ENCODE measurements at regions not wholly inside any gene's neighbourhood (a gene's known extent, or its start where the extent isn't known, plus 50 kb on each side); places are given as distances from the start of the nearest gene placed in this dataset.
"Not testable (repeated sequence)": the region's sequence is repeated elsewhere in the genome, so short reads cannot be mapped to it uniquely, and the experiment has no call there.

GRCh38 chr5:163913548-163913947 is 408.1 kb downstream of the MAT2B start:
- no peak overlapping the region for H3K4me3 ChIP-seq
- no peaks in the 10 kb centered on the region for H3K9me3 ChIP-seq (ENCODE audit: low read depth, low read length)
- H3K36me3 ChIP-seq (ENCODE audit: insufficient read depth, low read length), result no peaks in the 10 kb centered on the region
- TF ChIP-seq EZH2 (IDR thresholded peaks at IDR 0.05) (no peak), FOXP2 (optimal IDR thresholded peaks at IDR 0.05; ENCODE audit: control extremely low read depth, extremely low read length, insufficient read depth) (no peak), POLR2AphosphoS5 (IDR thresholded peaks at IDR 0.05; ENCODE audit: borderline replicate concordance, low read depth, low read length) (no peak)
- no peak overlapping the region for H3K9ac ChIP-seq (ENCODE audit: insufficient read length)
- DNase-seq (ENCODE audit: low read depth, low spot score), result no peak
- H3K27ac ChIP-seq, result no peak overlapping the region

GRCh38 chr5:163914910-163915309 is 409.5 kb downstream of the MAT2B start:
- Histone ChIP-seq H3K9ac (ENCODE audit: insufficient read length) (no peak overlapping the region), H3K27ac (no peak overlapping the region), H3K36me3 (ENCODE audit: insufficient read depth, low read length) (no peaks in the 10 kb centered on the region), H3K4me3 (no peak overlapping the region), H3K9me3 (ENCODE audit: low read depth, low read length) (no peaks in the 10 kb centered on the region)
- no peak for DNase-seq (ENCODE audit: low read depth, low spot score)
- TF ChIP-seq FOXP2 (optimal IDR thresholded peaks at IDR 0.05; ENCODE audit: control extremely low read depth, extremely low read length, insufficient read depth) (no peak), POLR2AphosphoS5 (IDR thresholded peaks at IDR 0.05; ENCODE audit: borderline replicate concordance, low read depth, low read length) (no peak), EZH2 (IDR thresholded peaks at IDR 0.05) (no peak)

GRCh38 chr5:163915481-163915961 is 410.1 kb downstream of the MAT2B start:
- DNase-seq (ENCODE audit: low read depth, low spot score), result no peak
- TF ChIP-seq EZH2 (IDR thresholded peaks at IDR 0.05) (no peak), FOXP2 (optimal IDR thresholded peaks at IDR 0.05; ENCODE audit: control extremely low read depth, extremely low read length, insufficient read depth) (no peak), POLR2AphosphoS5 (IDR thresholded peaks at IDR 0.05; ENCODE audit: borderline replicate concordance, low read depth, low read length) (no peak)
- no peak overlapping the region for H3K4me3 ChIP-seq
- no peaks in the 10 kb centered on the region for H3K9me3 ChIP-seq (ENCODE audit: low read depth, low read length)
- no peak overlapping the region for H3K9ac ChIP-seq (ENCODE audit: insufficient read length)
- no peak overlapping the region for H3K27ac ChIP-seq
- H3K36me3 ChIP-seq (ENCODE audit: insufficient read depth, low read length), result no peaks in the 10 kb centered on the region

GRCh38 chr5:163916376-163916775 is 411.0 kb downstream of the MAT2B start:
- Histone ChIP-seq H3K27ac (no peak overlapping the region), H3K4me3 (no peak overlapping the region), H3K9me3 (ENCODE audit: low read depth, low read length) (no peaks in the 10 kb centered on the region), H3K9ac (ENCODE audit: insufficient read length) (no peak overlapping the region), H3K36me3 (ENCODE audit: insufficient read depth, low read length) (no peaks in the 10 kb centered on the region)
- no peak for DNase-seq (ENCODE audit: low read depth, low spot score)
- TF ChIP-seq EZH2 (IDR thresholded peaks at IDR 0.05) (no peak), FOXP2 (optimal IDR thresholded peaks at IDR 0.05; ENCODE audit: control extremely low read depth, extremely low read length, insufficient read depth) (no peak), POLR2AphosphoS5 (IDR thresholded peaks at IDR 0.05; ENCODE audit: borderline replicate concordance, low read depth, low read length) (no peak)

GRCh38 chr5:163916861-163917260 is 411.4 kb downstream of the MAT2B start:
- H3K9ac ChIP-seq (ENCODE audit: insufficient read length), result no peak overlapping the region
- H3K4me3 ChIP-seq, result no peak overlapping the region
- DNase-seq (ENCODE audit: low read depth, low spot score), result no peak
- H3K9me3 ChIP-seq (ENCODE audit: low read depth, low read length), result no peaks in the 10 kb centered on the region
- TF ChIP-seq POLR2AphosphoS5 (IDR thresholded peaks at IDR 0.05; ENCODE audit: borderline replicate concordance, low read depth, low read length) (no peak), EZH2 (IDR thresholded peaks at IDR 0.05) (no peak)
- no peaks in the 10 kb centered on the region for H3K36me3 ChIP-seq (ENCODE audit: insufficient read depth, low read length)
- H3K27ac ChIP-seq, result no peak overlapping the region

- H3K27ac ChIP-seq, result no peak overlapping the region
- TF ChIP-seq FOXP2 (optimal IDR thresholded peaks at IDR 0.05; ENCODE audit: control extremely low read depth, extremely low read length, insufficient read depth) (no peak), EZH2 (IDR thresholded peaks at IDR 0.05) (no peak), POLR2AphosphoS5 (IDR thresholded peaks at IDR 0.05; ENCODE audit: borderline replicate concordance, low read depth, low read length) (no peak)
These were observed 412.3 kb downstream of the MAT2B start for GRCh38 chr5:163917747-163918146.

GRCh38 chr5:163934990-163935389 is 429.6 kb downstream of the MAT2B start:
- H3K4me3 ChIP-seq; H3K27ac ChIP-seq; H3K9me3 ChIP-seq (ENCODE audit: low read depth, low read length); DNase-seq (ENCODE audit: low read depth, low spot score); H3K9ac ChIP-seq (ENCODE audit: insufficient read length); H3K36me3 ChIP-seq (ENCODE audit: insufficient read depth, low read length): not testable (repeated sequence)

More at GRCh38 chr5:163917747-163918146, 412.3 kb downstream of the MAT2B start:
- H3K4me3 ChIP-seq, result no peak overlapping the region
- no peaks in the 10 kb centered on the region for H3K36me3 ChIP-seq (ENCODE audit: insufficient read depth, low read length)
- DNase-seq (ENCODE audit: low read depth, low spot score), result no peak
- no peak overlapping the region for H3K9ac ChIP-seq (ENCODE audit: insufficient read length)
- H3K9me3 ChIP-seq (ENCODE audit: low read depth, low read length), result no peaks in the 10 kb centered on the region

GRCh38 chr5:163938595-163938994 is 433.2 kb downstream of the MAT2B start:
- Histone ChIP-seq H3K27ac (no peak overlapping the region), H3K9me3 (ENCODE audit: low read depth, low read length) (no peaks in the 10 kb centered on the region), H3K36me3 (ENCODE audit: insufficient read depth, low read length) (no peaks in the 10 kb centered on the region), H3K4me3 (no peak overlapping the region), H3K9ac (ENCODE audit: insufficient read length) (no peak overlapping the region)
- DNase-seq (ENCODE audit: low read depth, low spot score), result no peak
- no peak for TF ChIP-seq FOXP2 (optimal IDR thresholded peaks at IDR 0.05; ENCODE audit: control extremely low read depth, extremely low read length, insufficient read depth)
- no peak for TF ChIP-seq POLR2AphosphoS5 (IDR thresholded peaks at IDR 0.05; ENCODE audit: borderline replicate concordance, low read depth, low read length)
- TF ChIP-seq EZH2 (IDR thresholded peaks at IDR 0.05), result no peak

- H3K36me3 ChIP-seq (ENCODE audit: insufficient read depth, low read length), result no peaks in the 10 kb centered on the region
- TF ChIP-seq FOXP2 (optimal IDR thresholded peaks at IDR 0.05; ENCODE audit: control extremely low read depth, extremely low read length, insufficient read depth) (no peak), EZH2 (IDR thresholded peaks at IDR 0.05) (no peak), POLR2AphosphoS5 (IDR thresholded peaks at IDR 0.05; ENCODE audit: borderline replicate concordance, low read depth, low read length) (no peak)
- H3K4me3 ChIP-seq, result no peak overlapping the region
- H3K9me3 ChIP-seq (ENCODE audit: low read depth, low read length), result no peaks in the 10 kb centered on the region
- DNase-seq (ENCODE audit: low read depth, low spot score), result no peak
- H3K27ac ChIP-seq, result no peak overlapping the region
- H3K9ac ChIP-seq (ENCODE audit: insufficient read length), result no peak overlapping the region
These were observed 435.7 kb downstream of the MAT2B start for GRCh38 chr5:163941079-163941478.
